DOHH2 (cell line): ENCODE measurements at regions not wholly inside any gene's neighbourhood (a gene's known extent, or its start where the extent isn't known, plus 50 kb on each side); places are given as distances from the start of the nearest gene placed in this dataset.

Experiments
- EZH2phosphoT487 ChIP-seq: fragments of 200-600 bp; sonication (generic); IDR thresholded peaks from 2 replicates; pipeline ENCODE4 v1.6.1; 2017; ENCODE audit warnings: borderline replicate concordance, mild to moderate bottlenecking, antibody characterized with exemption, low read length, moderate library complexity, mixed read lengths
- TF ChIP-seq, protein P1 (sequence below): fragments of 200-600 bp; sonication (generic); IDR thresholded peaks from one replicate; pipeline ENCODE4 v1.5.1; 2014; ENCODE audit warnings: antibody characterized with exemption, mild to moderate bottlenecking, low read depth, low read length; ENCODE audit not compliant: poor library complexity, severe bottlenecking

DNA sequence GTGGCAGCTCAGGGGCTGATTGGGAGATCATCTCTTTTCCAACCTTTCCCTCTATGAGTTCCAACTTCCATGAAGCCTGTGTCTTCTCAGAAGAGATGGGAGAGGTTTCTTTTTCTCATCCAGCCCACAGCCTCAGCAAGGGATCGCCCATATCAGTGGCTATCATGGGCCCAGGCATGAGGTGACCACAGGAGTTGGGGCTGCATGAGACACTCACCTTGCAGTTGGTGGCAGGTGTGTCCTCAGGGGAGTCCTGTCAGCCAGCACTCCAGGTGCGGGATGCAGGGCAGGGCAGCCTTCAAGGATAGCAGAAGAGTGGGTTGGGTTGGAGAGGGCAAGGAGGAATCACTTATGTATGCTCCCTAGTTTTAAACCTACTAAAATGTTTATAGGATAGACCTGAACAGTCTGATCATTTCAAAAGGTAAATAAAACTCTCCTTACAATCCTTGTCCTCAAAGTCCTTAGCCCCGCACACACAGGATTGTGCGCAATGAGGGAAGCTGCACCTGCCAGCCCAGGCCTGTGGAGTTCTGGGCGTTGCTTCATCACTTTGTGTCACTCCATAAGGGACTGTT is 811.1 kb downstream of the KCNJ18 start:
- TF ChIP-seq, protein P1, sequence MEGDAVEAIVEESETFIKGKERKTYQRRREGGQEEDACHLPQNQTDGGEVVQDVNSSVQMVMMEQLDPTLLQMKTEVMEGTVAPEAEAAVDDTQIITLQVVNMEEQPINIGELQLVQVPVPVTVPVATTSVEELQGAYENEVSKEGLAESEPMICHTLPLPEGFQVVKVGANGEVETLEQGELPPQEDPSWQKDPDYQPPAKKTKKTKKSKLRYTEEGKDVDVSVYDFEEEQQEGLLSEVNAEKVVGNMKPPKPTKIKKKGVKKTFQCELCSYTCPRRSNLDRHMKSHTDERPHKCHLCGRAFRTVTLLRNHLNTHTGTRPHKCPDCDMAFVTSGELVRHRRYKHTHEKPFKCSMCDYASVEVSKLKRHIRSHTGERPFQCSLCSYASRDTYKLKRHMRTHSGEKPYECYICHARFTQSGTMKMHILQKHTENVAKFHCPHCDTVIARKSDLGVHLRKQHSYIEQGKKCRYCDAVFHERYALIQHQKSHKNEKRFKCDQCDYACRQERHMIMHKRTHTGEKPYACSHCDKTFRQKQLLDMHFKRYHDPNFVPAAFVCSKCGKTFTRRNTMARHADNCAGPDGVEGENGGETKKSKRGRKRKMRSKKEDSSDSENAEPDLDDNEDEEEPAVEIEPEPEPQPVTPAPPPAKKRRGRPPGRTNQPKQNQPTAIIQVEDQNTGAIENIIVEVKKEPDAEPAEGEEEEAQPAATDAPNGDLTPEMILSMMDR: no peak
- TF ChIP-seq EZH2phosphoT487: no peak
